ENCODE measurements at regions not wholly inside any gene's neighbourhood (a gene's known extent, or its start where the extent isn't known, plus 50 kb on each side); places are given as distances from the start of the nearest gene placed in this dataset.

- no peak for DNase-seq (ENCODE audit: low read depth)
Observed at GRCh38 chr11:45347348-45348082, 61.4 kb upstream of the SYT13 start.

GRCh38 chr11:45345491-45345890, 59.4 kb upstream of the SYT13 start:
- DNase-seq (ENCODE audit: low read depth) = no peak

- DNase-seq (ENCODE audit: low read depth) = no peak
Observed at GRCh38 chr11:45344028-45344427, 57.9 kb upstream of the SYT13 start.

- no peak for DNase-seq (ENCODE audit: low read depth)
Observed at GRCh38 chr11:45343444-45343843, 57.3 kb upstream of the SYT13 start.

GRCh38 chr11:45341372-45341771, 55.2 kb upstream of the SYT13 start:
- no peak for DNase-seq (ENCODE audit: low read depth)

GRCh38 chr11:45339729-45340519, 53.8 kb upstream of the SYT13 start:
- DNase-seq (ENCODE audit: low read depth) = peak; percentile 89

- no peak for DNase-seq (ENCODE audit: low read depth)
Observed at GRCh38 chr11:45337583-45338360, 51.6 kb upstream of the SYT13 start.

- no peak for DNase-seq (ENCODE audit: low read depth)
Observed at GRCh38 chr11:45336136-45336535, 50.0 kb upstream of the SYT13 start.
